Stromal cell of bone marrow (primary cell): ENCODE measurements at regions not wholly inside any gene's neighbourhood (a gene's known extent, or its start where the extent isn't known, plus 50 kb on each side); places are given as distances from the start of the nearest gene placed in this dataset.

Experiments used
- DNase-seq: peaks from one replicate; pipeline ENCODE4 v3.0.0-alpha.2; 2012; ENCODE audit warnings: low read depth

DNA sequence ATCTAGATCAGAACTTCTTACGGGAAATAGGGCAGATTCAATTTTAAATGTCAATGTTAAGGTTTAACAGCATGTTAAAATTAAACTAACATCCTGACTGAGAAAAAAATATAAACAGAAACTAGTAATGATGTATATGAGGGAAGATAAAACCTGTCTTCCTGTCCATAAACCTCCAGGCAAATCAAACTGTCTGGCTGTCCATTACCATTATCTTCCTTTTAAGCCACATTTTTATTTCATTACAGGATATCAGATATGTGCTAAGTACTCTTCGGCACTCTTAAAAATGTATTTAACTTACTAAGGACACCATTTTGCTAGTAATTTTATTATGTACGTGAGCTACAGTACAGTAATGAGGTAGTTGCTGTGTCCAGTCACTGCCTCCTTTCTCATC, 1461.7 kb upstream of the ALCAM start:
- no peak for DNase-seq

DNA sequence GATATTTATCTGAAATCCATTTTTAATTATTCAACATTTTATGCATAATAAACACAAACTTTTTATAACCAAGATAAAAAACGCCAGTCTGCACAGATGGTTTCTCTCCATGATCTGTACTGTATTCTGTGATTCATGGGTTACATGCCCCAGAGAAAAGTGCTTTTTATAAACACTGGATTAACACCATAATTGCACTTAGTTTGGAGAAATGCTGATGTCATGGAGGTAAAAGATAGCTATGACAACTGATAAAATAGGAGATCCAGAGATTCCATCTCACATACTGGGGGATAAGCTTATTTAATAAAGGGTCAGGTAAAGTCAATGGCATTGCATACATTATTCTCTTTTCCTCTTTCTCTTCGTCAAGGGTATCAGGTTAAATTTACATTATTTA, 1460.4 kb upstream of the ALCAM start:
- DNase-seq, result no peak

DNA sequence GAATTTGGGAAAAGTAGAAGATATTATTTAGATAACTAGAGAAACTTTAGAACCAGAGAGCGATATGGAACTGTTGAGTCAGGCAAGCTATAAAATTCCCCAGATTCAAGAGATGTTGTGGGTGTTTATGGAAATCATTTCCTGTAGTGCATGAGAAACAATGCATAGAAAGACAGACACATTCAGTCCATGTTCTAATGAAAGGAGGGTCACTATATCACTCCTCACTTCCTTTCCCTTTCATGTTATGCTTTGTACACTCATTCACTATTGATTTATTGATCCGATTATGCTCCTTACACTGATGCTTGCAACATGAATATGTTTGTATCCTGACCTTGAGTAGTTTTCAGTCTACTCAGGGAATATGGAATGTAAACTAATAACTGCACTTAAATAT, 1459.9 kb upstream of the ALCAM start:
- no peak for DNase-seq

DNA sequence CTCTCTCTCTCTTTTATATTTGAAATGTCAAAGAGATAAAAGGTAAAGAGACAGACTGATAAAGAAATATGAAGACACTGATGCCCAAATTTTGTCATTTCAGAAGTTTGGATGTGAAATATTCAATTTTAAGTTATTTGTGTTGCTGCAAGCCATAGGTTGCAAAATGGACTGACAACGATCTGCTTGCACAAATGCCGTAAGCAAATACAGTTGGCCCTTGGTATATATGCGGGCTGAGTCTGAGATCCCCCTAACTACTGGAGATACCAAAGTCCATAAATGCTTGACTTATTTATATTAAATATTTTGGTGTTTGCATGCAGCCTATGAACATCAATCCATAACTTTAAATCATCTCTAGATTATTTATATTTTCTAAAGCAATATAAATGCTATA, 1459.1 kb upstream of the ALCAM start:
- DNase-seq, result no peak

DNA sequence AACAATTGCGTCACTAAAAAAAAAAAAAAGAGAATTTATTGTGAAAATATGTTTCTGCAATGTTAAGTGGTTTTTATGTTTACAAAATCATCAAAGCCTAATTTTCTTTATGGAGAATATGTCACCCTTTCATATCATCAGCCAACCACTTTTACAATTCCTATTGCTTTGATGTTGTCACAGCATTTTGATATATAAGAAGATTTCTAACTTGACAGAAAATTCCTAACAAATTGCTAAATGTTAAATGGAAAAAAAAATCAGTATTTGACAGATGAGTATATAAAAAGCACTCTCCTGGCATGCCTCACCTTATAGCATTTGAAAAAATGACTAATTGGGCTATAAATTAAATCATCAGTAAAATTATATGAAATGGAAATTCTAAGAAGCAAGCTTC, 1457.3 kb upstream of the ALCAM start:
- DNase-seq, result no peak

DNA sequence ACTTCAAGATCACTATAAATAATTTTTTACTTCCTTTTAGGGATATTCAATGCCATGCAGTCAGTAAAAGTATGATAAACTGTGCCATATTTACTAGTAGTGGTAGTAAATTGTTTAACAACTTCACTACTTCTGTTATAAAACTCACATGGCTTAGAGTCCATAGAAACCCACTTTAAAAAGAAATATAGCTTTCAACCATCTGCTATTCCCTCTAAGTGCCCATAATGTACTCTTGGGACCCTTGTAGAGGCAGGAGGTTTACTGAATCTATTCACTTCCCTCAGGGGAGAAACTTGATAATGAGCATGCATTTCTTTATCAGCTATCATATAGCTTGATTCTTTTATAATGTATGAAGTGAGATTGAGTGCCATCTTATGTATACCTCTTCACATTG, 1448.4 kb upstream of the ALCAM start:
- DNase-seq, result no peak

DNA sequence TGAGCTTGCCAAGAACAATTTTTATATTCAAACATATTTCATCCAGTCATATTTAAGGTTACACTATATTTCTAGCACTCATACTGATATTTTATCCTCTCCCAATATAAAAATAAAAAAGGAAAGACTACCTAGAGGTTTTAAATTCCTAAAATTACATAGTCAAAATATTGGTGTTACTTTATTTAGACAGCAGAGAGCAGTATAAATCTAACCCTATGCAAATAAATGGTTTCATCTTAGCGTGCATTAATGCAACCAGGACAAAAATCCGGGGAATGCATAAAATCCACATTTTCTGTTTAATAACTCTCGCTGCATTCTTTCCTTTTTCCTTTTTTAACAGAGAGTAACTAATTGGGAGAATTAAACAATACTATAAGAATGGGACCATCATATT, 1447.4 kb upstream of the ALCAM start:
- DNase-seq, result no peak

DNA sequence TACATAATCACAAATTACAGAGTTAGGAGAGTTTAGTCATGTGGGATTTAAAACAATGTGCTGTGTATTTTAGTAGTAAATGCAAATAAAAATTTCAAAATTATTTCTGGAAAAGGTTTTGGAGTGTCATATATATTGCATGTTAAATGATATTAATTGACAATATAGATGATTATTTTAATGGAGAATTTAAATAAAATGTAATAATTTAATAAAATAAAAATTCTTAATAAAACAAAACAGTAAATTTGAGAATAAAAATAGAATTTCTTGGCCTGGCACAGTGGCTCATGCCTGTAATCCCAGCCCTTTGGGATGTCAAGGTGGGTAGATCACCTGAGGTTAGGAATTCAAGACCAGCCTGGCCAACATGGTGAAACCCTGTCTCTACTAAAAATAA, 1442.8 kb upstream of the ALCAM start:
- DNase-seq, result no peak

DNA sequence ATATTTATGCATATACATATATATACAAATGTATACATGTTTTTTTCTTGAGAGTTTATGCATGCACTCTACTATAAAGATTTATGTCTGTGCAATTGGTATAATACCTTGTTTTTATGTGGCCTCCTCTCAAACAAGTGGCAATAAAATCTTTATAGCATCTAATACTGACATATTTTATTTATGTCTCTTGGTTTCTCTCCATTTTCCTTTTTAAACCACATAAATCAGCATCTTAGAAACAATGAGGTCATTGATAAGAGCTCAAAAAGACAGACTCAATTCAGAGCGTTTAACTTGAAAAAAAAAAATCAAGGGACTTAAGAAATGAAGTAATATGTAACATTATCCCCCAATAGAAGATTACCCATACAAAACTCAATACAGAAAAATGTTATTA, 1442.2 kb upstream of the ALCAM start:
- no peak for DNase-seq

DNA sequence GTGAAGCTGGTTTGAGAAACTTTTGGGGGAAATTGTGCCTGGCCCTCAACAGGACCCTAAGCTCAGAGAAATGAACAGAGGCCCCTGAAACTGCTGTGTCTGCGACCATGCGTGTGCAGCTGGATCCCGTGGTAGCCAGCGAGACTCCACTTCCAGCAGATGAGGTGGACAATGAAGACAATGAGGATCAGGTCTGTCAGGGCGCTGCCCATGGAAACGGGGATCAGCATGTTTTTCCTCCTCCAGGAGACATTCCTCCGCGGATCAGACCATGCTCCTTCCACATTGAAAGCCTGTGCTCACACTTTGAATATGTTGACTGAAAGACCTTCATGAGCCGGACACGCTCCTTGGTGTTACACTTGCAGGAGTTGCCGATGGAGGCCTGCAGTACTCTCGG, 1439.8 kb upstream of the ALCAM start:
- DNase-seq, result no peak

DNA sequence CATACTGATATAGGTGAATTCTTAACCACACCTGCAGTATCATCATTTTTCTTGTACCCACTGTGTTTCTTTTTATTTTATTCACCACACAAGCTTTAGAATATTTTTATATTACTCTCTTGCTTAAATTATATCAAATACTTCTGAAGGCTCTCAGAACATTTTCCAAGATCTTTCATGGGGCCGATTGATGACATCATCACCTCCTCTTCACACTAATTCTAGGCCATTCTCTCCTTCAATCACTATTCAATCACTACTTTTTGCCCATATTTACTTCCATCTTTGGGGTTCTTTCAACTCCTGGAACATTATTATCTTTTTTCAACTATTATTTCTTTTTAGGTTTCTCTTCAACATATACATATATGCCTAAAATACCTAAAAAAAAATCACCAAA, 1438.8 kb upstream of the ALCAM start:
- DNase-seq, result no peak

DNA sequence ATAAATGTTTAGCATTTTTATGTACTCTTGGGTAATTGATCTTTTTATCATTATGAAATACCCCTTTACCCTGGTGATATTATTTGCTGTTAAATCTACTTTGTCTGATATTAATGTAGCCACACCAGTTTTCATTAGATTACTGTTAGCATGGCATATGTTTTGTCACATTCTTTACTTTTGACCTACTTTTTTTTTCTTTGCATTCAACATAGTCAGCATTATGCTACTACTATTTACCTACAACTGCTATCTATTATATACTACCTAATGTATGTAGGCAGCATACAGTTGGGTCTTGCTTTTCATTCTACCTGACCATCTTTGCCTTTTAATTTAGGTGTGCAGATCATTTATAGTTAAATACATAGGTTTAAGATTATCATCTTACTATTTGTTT, 1429.6 kb upstream of the ALCAM start:
- DNase-seq, result no peak

DNA sequence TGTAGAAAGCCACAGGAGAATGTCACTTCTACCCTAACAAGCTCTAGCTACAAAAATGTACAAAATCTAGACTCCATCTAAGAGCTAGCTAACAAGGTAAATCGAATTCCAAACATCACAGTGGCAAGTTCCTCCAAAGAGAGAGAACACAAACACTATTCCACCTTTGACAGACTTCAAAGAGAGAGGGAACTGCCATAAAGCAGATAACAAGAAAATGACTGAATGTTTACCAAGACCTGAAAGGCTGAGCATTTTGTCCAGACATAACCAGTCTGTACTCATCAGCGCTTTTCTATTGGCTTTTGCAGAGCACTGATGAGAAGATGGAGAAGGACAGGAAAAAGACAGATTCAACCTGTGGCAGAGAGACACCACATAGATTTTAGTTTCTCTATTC, 1419.6 kb upstream of the ALCAM start:
- no peak for DNase-seq

DNA sequence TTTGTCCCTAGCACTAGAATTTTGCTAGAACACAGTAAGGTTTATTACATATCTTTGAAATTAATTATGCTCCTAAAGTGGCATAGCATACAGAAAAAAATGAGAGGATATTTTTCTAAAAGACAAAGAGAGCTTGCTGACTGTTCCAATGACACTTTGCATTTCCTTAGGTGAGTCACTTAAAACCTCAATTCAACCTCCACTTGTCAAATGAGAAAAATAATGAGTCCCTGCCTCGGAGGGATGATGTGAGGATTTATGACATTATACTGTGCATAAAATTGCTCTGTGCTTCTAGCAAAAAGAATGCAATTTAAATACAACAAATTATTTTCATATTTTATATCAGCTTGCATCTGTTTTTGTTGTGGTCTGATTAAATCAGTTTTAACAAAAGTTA, 1417.0 kb upstream of the ALCAM start:
- no peak for DNase-seq

DNA sequence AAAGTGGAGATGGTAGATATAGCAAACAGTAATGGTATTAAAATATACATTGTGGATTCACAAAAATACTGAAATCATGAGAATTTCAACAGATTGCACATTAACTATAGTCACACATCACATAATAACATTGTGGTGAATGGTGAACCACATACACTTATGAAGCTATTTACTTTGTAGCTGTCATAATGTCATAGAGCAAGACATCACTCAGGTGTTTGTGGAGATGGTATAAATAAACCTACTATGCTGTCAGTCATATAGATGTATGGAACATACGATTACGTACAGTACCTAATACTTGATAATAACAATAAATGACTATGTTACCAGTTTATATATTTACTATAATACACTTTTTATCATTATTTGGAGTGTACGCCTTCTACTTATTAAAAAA, 1416.0 kb upstream of the ALCAM start:
- no peak for DNase-seq

DNA sequence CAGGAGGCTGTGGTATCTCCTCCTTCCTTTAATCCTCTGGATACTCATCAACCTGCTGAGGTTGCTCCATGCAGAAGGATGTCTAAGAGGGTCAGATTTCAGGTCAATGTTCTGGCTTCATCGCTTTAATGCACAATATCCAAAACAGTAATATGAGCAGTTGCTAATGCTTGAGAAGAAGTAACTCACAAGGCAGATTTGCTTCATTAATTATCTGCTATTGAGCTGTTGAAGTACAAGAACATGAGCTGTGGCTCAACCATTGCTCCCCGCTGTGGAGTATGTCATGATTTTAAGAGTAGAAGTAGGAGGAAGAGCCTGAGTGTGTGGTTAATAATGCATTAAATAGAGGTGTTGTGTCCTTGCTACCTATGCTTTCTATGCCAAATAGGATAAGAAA, 1412.9 kb upstream of the ALCAM start:
- DNase-seq, result no peak

DNA sequence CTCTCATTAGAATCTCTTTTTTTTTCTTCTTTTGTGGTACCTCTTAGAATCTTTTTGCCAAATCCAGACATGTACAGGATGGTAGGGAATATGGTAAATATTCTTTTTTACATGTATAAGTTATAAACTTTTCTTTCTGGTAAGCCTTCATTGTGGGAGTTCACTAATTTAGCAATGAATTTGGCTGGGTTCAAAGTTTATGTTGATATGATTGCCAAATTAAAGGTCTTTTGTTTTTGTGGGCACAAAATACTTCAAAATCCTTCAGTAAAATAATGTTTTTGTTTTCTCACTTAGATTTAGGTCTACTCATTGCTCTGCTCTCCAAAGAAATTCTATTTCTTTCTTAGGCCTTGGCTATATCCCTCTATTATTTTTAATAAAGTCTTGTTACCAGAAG, 1405.9 kb upstream of the ALCAM start:
- no peak for DNase-seq

DNA sequence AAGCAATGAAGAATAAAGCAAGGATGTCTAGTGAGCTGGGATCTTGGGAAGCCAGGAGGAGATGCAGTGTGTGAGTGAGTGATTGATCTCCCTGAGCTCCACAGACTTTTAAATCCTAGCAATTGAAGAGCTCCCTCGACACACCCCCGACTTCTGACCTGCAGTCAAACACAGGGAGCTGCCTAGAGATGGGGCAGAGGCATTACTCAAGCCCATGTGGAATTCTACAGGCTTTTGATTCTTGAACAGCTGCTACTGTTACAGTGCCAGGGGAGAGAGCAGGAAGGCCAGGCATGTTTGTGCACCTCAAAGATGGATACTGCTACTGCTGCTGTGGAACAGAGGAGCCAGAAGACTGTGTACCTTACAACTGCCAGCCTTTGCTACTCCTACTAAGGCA, 1403.1 kb upstream of the ALCAM start:
- DNase-seq, result no peak

DNA sequence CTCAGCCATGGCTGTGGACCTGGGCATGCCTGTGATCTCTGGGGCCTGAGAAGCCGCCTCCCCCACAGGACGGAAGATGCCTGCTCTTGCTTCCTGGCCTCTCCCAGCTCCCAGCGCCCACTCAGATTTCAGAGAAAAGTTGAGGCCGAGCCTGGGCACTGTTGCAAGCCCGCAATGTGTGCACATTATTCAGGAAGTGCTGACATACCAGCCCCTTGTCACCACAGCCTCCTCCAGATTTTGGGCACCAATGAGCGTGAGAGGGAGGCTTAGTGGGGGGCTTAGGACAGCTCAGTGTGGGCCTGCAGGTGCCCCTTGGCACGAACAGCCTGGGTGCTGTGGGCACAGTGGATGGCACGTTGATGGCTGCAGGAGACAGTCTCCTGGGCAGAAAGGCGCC, 1400.9 kb upstream of the ALCAM start:
- no peak for DNase-seq

DNA sequence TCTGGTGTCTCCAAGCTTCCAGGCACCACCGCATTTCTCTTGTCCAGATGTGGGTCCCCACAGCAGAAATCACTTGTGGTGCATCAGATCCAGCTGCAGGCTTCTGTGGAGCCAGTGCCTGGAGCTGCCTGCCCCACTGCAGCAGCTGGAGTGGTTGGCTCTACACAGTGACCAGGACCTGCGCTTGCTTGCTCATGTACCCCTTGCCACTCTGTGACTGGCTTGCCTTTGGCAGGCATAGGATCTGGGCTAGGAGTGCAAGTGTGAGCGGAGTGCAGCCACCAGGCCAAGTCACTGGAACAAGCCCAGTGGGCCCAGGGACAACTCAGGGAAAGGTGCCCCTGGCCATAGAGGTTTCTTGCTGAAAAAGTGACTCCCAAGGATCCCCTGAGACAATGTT, 1400.0 kb upstream of the ALCAM start:
- no peak for DNase-seq

DNA sequence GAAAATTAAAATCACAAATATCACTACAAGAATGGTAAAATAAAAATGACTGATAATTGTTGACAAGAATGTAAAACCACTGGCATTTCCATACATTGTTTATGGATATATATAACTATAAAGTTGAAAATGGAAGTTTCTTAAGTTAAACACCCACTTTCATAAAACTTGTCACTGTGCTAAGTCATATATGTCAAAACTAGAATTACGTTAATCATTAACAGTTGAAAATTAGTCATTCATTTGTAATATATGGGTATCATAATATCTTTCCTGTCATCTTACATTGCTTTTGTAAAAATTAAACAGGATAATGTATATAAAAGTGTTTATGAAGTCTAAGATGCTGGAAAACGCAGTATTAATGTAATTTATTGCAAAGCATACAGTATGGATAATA, 1398.6 kb upstream of the ALCAM start:
- no peak for DNase-seq

DNA sequence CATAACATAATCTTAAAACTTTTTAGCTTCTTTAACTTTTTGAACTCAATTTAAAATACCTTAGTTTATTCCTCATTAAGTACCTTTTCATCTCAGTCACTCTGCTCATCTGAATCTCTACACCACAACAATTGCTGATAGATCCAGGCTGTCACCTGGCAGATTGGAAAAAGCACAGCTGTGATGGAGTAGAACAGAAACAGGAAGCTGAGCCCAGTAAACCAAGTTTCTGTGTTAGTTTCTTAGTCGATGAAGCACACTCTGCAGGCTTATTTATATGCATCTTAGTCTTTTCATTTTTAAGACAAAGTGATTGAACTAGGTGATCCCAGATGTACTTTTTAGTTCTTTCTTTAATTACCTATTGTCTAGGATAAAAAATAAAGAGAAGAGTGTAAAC, 1398.0 kb upstream of the ALCAM start:
- no peak for DNase-seq

DNA sequence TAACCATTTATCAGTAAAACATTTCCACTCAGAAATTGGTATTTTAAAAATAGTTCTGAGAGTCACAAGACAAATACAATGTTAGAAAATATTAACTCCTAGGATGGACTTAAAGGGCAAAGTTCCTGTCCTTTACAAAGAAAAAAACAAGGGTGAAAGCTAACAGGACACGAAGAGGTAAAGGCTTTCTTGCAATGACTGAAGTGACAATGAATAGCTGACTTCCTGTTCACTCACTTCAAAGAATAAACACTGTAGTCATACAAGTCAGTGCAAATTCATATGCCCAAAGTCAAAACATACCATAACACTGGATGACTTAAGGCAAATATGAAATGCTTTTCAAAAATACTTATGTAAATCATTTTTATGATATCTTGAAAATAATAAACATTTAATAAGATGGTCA, 1389.8 kb upstream of the ALCAM start:
- no peak for DNase-seq

DNA sequence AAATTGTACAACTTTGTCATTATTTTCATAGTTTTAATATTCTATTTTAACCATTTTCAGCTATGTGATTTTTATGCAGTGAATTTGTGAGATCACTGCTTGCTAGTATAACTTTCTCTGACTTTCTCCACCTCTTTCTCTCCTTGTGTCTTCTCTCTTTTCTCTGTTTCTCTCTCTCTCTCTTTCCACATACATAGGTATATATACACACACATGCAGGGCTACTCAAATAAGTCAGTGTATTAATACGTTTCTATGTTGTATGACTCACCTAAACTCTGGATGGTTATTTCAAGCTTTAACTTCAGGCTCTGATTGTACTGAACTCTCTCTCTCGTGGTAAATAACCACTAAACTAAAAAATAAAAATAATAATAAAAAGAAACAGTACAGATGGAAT, 1389.3 kb upstream of the ALCAM start:
- DNase-seq, result no peak

DNA sequence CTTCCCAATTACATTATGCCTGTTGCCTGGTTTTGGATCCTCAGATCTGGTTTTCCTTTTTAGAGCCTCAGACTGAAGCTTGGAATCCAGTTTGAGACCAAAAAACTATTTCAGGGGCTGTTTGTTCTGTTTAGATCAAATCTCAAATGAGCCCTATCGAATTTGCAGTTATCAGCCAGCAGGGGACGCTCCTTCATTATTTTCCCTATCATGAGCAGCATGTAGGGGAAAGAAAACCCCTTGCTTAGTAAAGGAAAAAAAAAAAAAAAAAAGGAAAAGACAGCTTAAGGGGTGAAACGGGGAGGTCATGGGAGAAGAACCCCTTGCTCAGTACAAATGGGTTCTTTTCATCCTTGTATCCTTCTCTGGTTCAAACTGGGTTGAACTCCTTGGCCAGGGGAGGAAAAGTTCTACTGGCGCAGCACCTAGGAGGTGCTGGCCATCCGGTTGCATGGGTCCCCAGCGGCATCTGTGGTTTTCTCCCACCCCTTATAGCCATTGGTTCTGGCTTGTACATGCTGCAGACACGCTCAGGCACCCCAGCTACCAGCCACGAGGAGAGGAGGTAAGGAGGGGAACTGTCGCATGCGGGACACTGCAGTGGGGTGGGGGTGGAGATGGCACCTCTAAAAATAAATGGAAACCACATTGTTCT, 1375.1 kb upstream of the ALCAM start:
- no peak for DNase-seq
